Peyer's patch (tissue), 4 donors: ENCODE measurements at regions not wholly inside any gene's neighbourhood (a gene's known extent, or its start where the extent isn't known, plus 50 kb on each side); places are given as distances from the start of the nearest gene placed in this dataset.

Experiments used
- POLR2A ChIP-seq, 2 donors: fragments of 450-650 bp; IDR thresholded peaks; one replicate each; pipeline ENCODE4 v1.5.1; 2017; ENCODE audit warnings: antibody characterized with exemption in 2 of 2, mild to moderate bottlenecking in 2 of 2, moderate library complexity in 2 of 2
- TF ChIP-seq, protein P1 (sequence below), 6 experiments: fragments of 450-650 bp in 4 of 6; fragments of 200-600 bp in 2 of 6; sonication (generic) in 1 of 6; IDR thresholded peaks; one replicate each; pipeline ENCODE4 v1.5.1; 2017 to 2019; ENCODE audit warnings: antibody characterized with exemption in 6 of 6, mild to moderate bottlenecking in 3 of 6, moderate library complexity in 1 of 6

- no peak for TF ChIP-seq POLR2A (IDR thresholded peaks at IDR 0.05)
- TF ChIP-seq, protein P1, sequence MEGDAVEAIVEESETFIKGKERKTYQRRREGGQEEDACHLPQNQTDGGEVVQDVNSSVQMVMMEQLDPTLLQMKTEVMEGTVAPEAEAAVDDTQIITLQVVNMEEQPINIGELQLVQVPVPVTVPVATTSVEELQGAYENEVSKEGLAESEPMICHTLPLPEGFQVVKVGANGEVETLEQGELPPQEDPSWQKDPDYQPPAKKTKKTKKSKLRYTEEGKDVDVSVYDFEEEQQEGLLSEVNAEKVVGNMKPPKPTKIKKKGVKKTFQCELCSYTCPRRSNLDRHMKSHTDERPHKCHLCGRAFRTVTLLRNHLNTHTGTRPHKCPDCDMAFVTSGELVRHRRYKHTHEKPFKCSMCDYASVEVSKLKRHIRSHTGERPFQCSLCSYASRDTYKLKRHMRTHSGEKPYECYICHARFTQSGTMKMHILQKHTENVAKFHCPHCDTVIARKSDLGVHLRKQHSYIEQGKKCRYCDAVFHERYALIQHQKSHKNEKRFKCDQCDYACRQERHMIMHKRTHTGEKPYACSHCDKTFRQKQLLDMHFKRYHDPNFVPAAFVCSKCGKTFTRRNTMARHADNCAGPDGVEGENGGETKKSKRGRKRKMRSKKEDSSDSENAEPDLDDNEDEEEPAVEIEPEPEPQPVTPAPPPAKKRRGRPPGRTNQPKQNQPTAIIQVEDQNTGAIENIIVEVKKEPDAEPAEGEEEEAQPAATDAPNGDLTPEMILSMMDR (IDR thresholded peaks at IDR 0.05) = no peak
Measured at GRCh38 chr6:105573138-105573537, 170.3 kb upstream of the PREP start.
